SK-N-SH treated with all-trans-retinoic acid at 6 μM for 48 hours (cell line): ENCODE measurements at regions not wholly inside any gene's neighbourhood (a gene's known extent, or its start where the extent isn't known, plus 50 kb on each side); places are given as distances from the start of the nearest gene placed in this dataset.

Source experiments
- ATAC-seq: fragments of 200-7000 bp; cut with Tn5 transposase; 3 replicates; pipeline ENCODE4 v1.9.1; 2020; ENCODE audit warnings: mild to moderate bottlenecking, moderate library complexity
- ARNTL ChIP-seq: fragments of 450-650 bp; formaldehyde crosslinking; IDR thresholded peaks from 2 replicates; pipeline ENCODE4 v1.5.0; 2020; ENCODE audit warnings: low read depth, mild to moderate bottlenecking, moderate library complexity, borderline replicate concordance
- BACH2 ChIP-seq: fragments of 250-450 bp; sonication (Bioruptor Pico); IDR thresholded peaks from 2 replicates; pipeline ENCODE4 v1.9.0; 2021; ENCODE audit warnings: mild to moderate bottlenecking, borderline replicate concordance
- CSDC2 ChIP-seq: fragments of 250-450 bp; sonication (Bioruptor Pico); IDR thresholded peaks from 2 replicates; pipeline ENCODE4 v1.5.0; 2020; ENCODE audit warnings: mild to moderate bottlenecking, moderate library complexity
- ESRRG ChIP-seq: fragments of 250-450 bp; sonication (Bioruptor Pico); IDR thresholded peaks from 2 replicates; pipeline ENCODE4 v1.6.1; 2021; ENCODE audit warnings: mild to moderate bottlenecking
- GLIS3 ChIP-seq: fragments of 250-450 bp; sonication (Bioruptor Pico); IDR thresholded peaks from 2 replicates; pipeline ENCODE4 v1.5.0; 2020; ENCODE audit warnings: mild to moderate bottlenecking, moderate library complexity
- ISL1 ChIP-seq: fragments of 250-450 bp; sonication (Bioruptor Pico); IDR thresholded peaks from 2 replicates; pipeline ENCODE4 v2.1.2; 2022; ENCODE audit warnings: mild to moderate bottlenecking, moderate library complexity
- PPARA ChIP-seq: fragments of 250-450 bp; sonication (Bioruptor Pico); IDR thresholded peaks from 2 replicates; pipeline ENCODE4 v1.5.0; 2020; ENCODE audit warnings: mild to moderate bottlenecking, borderline replicate concordance
- SNAI2 ChIP-seq: fragments of 250-450 bp; sonication (Bioruptor Pico); IDR thresholded peaks from 2 replicates; pipeline ENCODE4 v1.5.0; 2020; ENCODE audit warnings: mild to moderate bottlenecking, moderate library complexity
- TCF4 ChIP-seq: fragments of 250-450 bp; sonication (Bioruptor Pico); IDR thresholded peaks from 2 replicates; pipeline ENCODE4 v1.8.0; 2021; ENCODE audit warnings: mild to moderate bottlenecking, moderate library complexity, borderline replicate concordance
- TOX ChIP-seq: fragments of 250-450 bp; sonication (Bioruptor Pico); IDR thresholded peaks from 2 replicates; pipeline ENCODE4 v1.8.0; 2021; ENCODE audit warnings: mild to moderate bottlenecking, moderate library complexity, borderline replicate concordance
- ZC3H10 ChIP-seq: fragments of 250-450 bp; sonication (Bioruptor Pico); IDR thresholded peaks from 2 replicates; pipeline ENCODE4 v1.5.1; 2021; ENCODE audit warnings: mild to moderate bottlenecking, moderate library complexity
- ZFP3 ChIP-seq: fragments of 250-450 bp; sonication (Bioruptor Pico); IDR thresholded peaks from 2 replicates; pipeline ENCODE4 v1.5.0; 2020; ENCODE audit warnings: mild to moderate bottlenecking, moderate library complexity
- ZFP30 ChIP-seq: fragments of 450-650 bp; formaldehyde crosslinking; IDR thresholded peaks from 2 replicates; pipeline ENCODE4 v1.5.0; 2022; ENCODE audit warnings: mild to moderate bottlenecking, moderate library complexity
- ZNF565 ChIP-seq: fragments of 450-650 bp; formaldehyde crosslinking; conservative IDR thresholded peaks from 2 replicates; pipeline ENCODE4 v1.5.0; 2020; ENCODE audit warnings: low read depth, mild to moderate bottlenecking, moderate library complexity
- ZNF70 ChIP-seq: fragments of 450-650 bp; formaldehyde crosslinking; IDR thresholded peaks from 2 replicates; pipeline ENCODE4 v1.5.0; 2020; ENCODE audit warnings: mild to moderate bottlenecking, moderate library complexity
- ZNF8 ChIP-seq: fragments of 450-650 bp; formaldehyde crosslinking; IDR thresholded peaks from 2 replicates; pipeline ENCODE4 v1.5.0; 2020; ENCODE audit warnings: mild to moderate bottlenecking, moderate library complexity
- TF ChIP-seq, protein P1 (sequence below): fragments of 250-450 bp; sonication (Bioruptor Pico); IDR thresholded peaks from 2 replicates; pipeline ENCODE4 v1.5.1; 2021; ENCODE audit warnings: mild to moderate bottlenecking, moderate library complexity
- TF ChIP-seq, protein P2 (sequence below): fragments of 250-450 bp; sonication (Bioruptor Pico); IDR thresholded peaks from 2 replicates; pipeline ENCODE4 v1.5.1; 2020; ENCODE audit warnings: low read depth, mild to moderate bottlenecking, moderate library complexity
- TF ChIP-seq, protein P3 (sequence below): fragments of 250-450 bp; sonication (Bioruptor Pico); IDR thresholded peaks from 2 replicates; pipeline ENCODE4 v1.8.0; 2021; ENCODE audit warnings: low read depth, mild to moderate bottlenecking, moderate library complexity, borderline replicate concordance
- TF ChIP-seq, protein P4 (sequence below): fragments of 250-450 bp; sonication (Bioruptor Pico); IDR thresholded peaks from 2 replicates; pipeline ENCODE4 v1.5.0; 2020; ENCODE audit warnings: mild to moderate bottlenecking, moderate library complexity

DNA sequence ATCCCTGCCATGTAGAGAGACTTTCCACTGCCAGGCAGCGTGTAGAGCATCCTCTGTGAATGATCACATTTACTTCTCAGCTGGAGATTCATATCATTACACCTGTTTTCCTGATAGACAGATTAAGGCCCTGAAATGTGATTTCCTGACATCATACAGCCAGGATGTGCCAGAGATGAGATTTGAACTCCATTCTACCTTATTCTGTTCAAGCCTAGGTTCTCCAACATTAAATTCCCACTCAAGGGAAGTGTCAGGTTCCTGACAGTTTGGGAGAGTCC lies 482.1 kb downstream of the RPS24 start (continued):
- no peak for TF ChIP-seq SNAI2 (CRISPR knock-in tag)
- TF ChIP-seq ZFP30 = no peak
- TF ChIP-seq ZNF70 (CRISPR knock-in tag) = no peak

DNA sequence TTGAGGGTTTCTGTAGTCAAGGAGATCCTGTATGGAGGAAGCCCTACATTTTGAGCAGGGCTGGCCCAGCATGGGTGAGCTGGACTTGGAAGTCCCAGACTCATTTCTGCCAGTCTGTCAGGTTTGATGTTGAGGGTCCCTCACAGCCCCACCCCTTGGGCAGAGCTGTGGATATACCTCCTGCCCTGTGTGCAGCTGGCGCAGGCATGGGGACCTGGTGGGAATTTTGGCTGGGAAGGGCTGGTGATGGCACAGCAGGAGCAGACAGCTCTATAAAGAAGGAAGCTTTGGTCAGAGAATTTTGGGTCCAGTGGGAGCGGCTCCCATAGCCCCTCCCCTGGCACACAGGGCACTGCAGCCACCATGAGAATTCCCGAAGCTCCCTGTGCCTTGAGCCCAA lies 482.6 kb downstream of the RPS24 start:
- ATAC-seq = no peak
- no peak for TF ChIP-seq ARNTL (CRISPR knock-in tag)
- no peak for TF ChIP-seq ZNF70 (CRISPR knock-in tag)
- no peak for TF ChIP-seq SNAI2 (CRISPR knock-in tag)
- TF ChIP-seq TOX (CRISPR knock-in tag) = no peak
- no peak for TF ChIP-seq BACH2
- TF ChIP-seq CSDC2 (CRISPR knock-in tag) = no peak
- no peak for TF ChIP-seq GLIS3 (CRISPR knock-in tag)
- TF ChIP-seq ESRRG (CRISPR knock-in tag) = no peak
- TF ChIP-seq ZFP30 = no peak
- TF ChIP-seq, protein P1, sequence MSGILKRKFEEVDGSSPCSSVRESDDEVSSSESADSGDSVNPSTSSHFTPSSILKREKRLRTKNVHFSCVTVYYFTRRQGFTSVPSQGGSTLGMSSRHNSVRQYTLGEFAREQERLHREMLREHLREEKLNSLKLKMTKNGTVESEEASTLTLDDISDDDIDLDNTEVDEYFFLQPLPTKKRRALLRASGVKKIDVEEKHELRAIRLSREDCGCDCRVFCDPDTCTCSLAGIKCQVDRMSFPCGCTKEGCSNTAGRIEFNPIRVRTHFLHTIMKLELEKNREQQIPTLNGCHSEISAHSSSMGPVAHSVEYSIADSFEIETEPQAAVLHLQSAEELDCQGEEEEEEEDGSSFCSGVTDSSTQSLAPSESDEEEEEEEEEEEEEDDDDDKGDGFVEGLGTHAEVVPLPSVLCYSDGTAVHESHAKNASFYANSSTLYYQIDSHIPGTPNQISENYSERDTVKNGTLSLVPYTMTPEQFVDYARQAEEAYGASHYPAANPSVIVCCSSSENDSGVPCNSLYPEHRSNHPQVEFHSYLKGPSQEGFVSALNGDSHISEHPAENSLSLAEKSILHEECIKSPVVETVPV (CRISPR knock-in tag) = no peak

DNA sequence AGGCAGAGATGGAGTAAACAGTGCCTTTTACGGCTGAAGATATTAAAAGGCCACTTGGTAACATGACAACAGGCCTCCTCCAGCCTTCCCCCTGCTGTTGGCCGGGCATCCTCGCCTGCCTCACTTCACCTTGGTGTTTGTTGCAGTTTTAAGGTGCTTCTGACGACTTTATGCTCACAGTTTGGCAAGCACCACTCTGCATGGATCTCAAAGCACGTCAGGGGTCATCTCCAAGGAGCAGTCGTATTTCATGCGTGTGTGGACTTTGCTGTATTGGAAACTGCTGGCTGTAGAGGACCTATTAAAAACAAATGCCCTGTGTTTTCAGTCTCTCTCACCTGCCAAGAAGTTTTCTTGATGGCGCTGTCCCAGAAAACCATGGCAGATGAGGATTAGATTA lies 483.1 kb downstream of the RPS24 start:
- no peak for ATAC-seq

DNA sequence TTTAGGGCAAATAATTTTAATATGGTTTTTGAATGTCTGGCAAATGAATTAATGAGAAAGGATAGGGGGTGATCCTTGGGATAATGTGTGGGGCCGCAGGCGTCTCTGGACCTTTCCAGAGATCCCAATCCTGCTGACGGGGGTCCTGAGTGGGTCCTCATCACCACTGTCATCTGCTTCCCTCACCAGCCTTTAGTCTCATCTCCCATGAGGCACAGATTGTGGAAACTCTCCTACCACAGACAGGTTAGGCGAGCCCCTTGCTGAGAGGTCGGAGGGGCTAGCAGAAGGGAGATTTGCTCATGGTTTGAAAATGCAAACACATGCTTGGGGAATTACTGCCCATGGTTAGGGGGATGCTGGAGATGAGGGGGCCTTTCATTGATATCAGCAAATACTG lies 484.6 kb downstream of the RPS24 start:
- no peak for ATAC-seq
- no peak for TF ChIP-seq TCF4 (CRISPR knock-in tag)
- TF ChIP-seq, all 23 proteins: peak for 0

More for the DNA sequence above, 483.1 kb downstream of the RPS24 start:
- TF ChIP-seq, protein P2, sequence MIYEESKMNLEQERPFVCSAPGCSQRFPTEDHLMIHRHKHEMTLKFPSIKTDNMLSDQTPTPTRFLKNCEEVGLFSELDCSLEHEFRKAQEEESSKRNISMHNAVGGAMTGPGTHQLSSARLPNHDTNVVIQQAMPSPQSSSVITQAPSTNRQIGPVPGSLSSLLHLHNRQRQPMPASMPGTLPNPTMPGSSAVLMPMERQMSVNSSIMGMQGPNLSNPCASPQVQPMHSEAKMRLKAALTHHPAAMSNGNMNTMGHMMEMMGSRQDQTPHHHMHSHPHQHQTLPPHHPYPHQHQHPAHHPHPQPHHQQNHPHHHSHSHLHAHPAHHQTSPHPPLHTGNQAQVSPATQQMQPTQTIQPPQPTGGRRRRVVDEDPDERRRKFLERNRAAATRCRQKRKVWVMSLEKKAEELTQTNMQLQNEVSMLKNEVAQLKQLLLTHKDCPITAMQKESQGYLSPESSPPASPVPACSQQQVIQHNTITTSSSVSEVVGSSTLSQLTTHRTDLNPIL (CRISPR knock-in tag) = no peak
- TF ChIP-seq, protein P1 (CRISPR knock-in tag) = no peak
- no peak for TF ChIP-seq ESRRG (CRISPR knock-in tag)
- TF ChIP-seq ZNF565 (CRISPR knock-in tag) = no peak
- TF ChIP-seq, protein P3, sequence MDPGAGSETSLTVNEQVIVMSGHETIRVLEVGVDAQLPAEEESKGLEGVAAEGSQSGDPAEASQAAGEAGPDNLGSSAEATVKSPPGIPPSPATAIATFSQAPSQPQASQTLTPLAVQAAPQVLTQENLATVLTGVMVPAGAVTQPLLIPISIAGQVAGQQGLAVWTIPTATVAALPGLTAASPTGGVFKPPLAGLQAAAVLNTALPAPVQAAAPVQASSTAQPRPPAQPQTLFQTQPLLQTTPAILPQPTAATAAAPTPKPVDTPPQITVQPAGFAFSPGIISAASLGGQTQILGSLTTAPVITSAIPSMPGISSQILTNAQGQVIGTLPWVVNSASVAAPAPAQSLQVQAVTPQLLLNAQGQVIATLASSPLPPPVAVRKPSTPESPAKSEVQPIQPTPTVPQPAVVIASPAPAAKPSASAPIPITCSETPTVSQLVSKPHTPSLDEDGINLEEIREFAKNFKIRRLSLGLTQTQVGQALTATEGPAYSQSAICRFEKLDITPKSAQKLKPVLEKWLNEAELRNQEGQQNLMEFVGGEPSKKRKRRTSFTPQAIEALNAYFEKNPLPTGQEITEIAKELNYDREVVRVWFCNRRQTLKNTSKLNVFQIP (CRISPR knock-in tag) = no peak
- TF ChIP-seq ZFP3 (CRISPR knock-in tag) = no peak
- TF ChIP-seq ISL1 (CRISPR knock-in tag) = no peak
- TF ChIP-seq, protein P4, sequence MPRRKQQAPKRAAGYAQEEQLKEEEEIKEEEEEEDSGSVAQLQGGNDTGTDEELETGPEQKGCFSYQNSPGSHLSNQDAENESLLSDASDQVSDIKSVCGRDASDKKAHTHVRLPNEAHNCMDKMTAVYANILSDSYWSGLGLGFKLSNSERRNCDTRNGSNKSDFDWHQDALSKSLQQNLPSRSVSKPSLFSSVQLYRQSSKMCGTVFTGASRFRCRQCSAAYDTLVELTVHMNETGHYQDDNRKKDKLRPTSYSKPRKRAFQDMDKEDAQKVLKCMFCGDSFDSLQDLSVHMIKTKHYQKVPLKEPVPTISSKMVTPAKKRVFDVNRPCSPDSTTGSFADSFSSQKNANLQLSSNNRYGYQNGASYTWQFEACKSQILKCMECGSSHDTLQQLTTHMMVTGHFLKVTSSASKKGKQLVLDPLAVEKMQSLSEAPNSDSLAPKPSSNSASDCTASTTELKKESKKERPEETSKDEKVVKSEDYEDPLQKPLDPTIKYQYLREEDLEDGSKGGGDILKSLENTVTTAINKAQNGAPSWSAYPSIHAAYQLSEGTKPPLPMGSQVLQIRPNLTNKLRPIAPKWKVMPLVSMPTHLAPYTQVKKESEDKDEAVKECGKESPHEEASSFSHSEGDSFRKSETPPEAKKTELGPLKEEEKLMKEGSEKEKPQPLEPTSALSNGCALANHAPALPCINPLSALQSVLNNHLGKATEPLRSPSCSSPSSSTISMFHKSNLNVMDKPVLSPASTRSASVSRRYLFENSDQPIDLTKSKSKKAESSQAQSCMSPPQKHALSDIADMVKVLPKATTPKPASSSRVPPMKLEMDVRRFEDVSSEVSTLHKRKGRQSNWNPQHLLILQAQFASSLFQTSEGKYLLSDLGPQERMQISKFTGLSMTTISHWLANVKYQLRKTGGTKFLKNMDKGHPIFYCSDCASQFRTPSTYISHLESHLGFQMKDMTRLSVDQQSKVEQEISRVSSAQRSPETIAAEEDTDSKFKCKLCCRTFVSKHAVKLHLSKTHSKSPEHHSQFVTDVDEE (CRISPR knock-in tag) = no peak
- TF ChIP-seq PPARA (CRISPR knock-in tag) = no peak
- TF ChIP-seq ZNF70 (CRISPR knock-in tag) = no peak
- no peak for TF ChIP-seq ZNF8 (CRISPR knock-in tag)
- no peak for TF ChIP-seq TOX (CRISPR knock-in tag)
- no peak for TF ChIP-seq ZC3H10
- no peak for TF ChIP-seq TCF4 (CRISPR knock-in tag)
- TF ChIP-seq, all 23 proteins: peak for 0
